ENCODE measurements at regions not wholly inside any gene's neighbourhood (a gene's known extent, or its start where the extent isn't known, plus 50 kb on each side); places are given as distances from the start of the nearest gene placed in this dataset.

DNA sequence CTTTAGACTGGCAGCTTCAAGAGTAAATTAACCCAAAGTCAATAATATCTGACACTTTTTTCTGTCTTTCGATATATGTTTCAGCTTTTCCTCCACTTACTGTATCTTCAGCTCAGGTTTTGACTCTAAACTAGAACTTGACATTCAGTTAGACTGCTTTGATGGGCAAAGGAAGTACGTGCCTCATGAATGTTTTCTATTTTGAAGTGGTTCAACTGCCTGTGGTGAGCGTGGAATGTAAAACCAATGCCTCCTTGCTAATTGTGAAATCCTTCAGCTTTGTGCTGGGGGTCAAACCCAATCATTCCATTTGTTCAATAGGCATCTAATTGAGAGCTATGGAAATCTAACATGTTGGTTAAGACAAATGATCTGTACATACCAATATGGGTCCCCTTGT is 857.0 kb upstream of the HTR2C start:
- TF ChIP-seq GLIS3 (CRISPR knock-in tag; IDR thresholded peaks at IDR 0.05), result no peak
- TF ChIP-seq RARB (CRISPR knock-in tag; IDR thresholded peaks at IDR 0.05), result no peak
- no peak for TF ChIP-seq TCF4 (CRISPR knock-in tag; IDR thresholded peaks at IDR 0.05; ENCODE audit: borderline replicate concordance)
- TF ChIP-seq ARNTL (CRISPR knock-in tag; IDR thresholded peaks at IDR 0.05; ENCODE audit: borderline replicate concordance, low read depth), result no peak
- no peak for TF ChIP-seq TOX (CRISPR knock-in tag; IDR thresholded peaks at IDR 0.05; ENCODE audit: borderline replicate concordance)
- TF ChIP-seq ZFP30 (CRISPR knock-in tag; IDR thresholded peaks at IDR 0.05), result no peak
- TF ChIP-seq ZNF70 (CRISPR knock-in tag; IDR thresholded peaks at IDR 0.05), result no peak
- TF ChIP-seq OSR1 (CRISPR knock-in tag; IDR thresholded peaks at IDR 0.05), result no peak
- no peak for TF ChIP-seq ESRRG (CRISPR knock-in tag; IDR thresholded peaks at IDR 0.05)
- TF ChIP-seq ISL1 (CRISPR knock-in tag; IDR thresholded peaks at IDR 0.05), result no peak
- TF ChIP-seq ZFP3 (CRISPR knock-in tag; IDR thresholded peaks at IDR 0.05), result no peak
- TF ChIP-seq BACH2 (CRISPR knock-in tag; IDR thresholded peaks at IDR 0.05; ENCODE audit: borderline replicate concordance), result no peak
- no peak for TF ChIP-seq PATZ1 (CRISPR knock-in tag; IDR thresholded peaks at IDR 0.05; ENCODE audit: borderline replicate concordance)
- no peak for TF ChIP-seq SNAI2 (CRISPR knock-in tag; IDR thresholded peaks at IDR 0.05)
- TF ChIP-seq PPARA (CRISPR knock-in tag; IDR thresholded peaks at IDR 0.05; ENCODE audit: borderline replicate concordance), result no peak
- TF ChIP-seq, protein P1, sequence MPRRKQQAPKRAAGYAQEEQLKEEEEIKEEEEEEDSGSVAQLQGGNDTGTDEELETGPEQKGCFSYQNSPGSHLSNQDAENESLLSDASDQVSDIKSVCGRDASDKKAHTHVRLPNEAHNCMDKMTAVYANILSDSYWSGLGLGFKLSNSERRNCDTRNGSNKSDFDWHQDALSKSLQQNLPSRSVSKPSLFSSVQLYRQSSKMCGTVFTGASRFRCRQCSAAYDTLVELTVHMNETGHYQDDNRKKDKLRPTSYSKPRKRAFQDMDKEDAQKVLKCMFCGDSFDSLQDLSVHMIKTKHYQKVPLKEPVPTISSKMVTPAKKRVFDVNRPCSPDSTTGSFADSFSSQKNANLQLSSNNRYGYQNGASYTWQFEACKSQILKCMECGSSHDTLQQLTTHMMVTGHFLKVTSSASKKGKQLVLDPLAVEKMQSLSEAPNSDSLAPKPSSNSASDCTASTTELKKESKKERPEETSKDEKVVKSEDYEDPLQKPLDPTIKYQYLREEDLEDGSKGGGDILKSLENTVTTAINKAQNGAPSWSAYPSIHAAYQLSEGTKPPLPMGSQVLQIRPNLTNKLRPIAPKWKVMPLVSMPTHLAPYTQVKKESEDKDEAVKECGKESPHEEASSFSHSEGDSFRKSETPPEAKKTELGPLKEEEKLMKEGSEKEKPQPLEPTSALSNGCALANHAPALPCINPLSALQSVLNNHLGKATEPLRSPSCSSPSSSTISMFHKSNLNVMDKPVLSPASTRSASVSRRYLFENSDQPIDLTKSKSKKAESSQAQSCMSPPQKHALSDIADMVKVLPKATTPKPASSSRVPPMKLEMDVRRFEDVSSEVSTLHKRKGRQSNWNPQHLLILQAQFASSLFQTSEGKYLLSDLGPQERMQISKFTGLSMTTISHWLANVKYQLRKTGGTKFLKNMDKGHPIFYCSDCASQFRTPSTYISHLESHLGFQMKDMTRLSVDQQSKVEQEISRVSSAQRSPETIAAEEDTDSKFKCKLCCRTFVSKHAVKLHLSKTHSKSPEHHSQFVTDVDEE (CRISPR knock-in tag; IDR thresholded peaks at IDR 0.05), result no peak
- TF ChIP-seq ZC3H10 (CRISPR knock-in tag; IDR thresholded peaks at IDR 0.05), result no peak
- TF ChIP-seq CSDC2 (CRISPR knock-in tag; IDR thresholded peaks at IDR 0.05), result no peak
- no peak for TF ChIP-seq ZNF565 (CRISPR knock-in tag; conservative IDR thresholded peaks at IDR 0.05; ENCODE audit: low read depth)
- no peak for ATAC-seq

DNA sequence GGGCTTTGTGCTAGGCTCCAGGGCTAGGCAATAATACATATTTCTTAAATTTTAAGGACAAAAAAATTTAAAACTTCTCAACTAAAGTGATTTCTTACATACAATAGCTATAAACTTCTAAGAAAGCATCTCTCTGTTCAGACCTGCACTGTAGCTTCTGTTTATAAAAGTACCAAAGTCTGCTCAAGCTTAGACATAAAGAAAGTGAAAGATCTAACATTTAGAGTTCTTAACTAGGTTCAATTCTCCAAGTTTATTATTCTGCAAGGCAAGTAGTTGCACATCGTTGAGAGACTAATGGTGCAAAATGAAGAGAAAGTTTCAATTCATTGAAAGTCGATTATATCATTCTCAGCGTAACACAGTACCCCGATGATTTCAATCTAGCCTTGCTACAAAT is 857.4 kb upstream of the HTR2C start:
- ATAC-seq, result no peak
- TF ChIP-seq CSDC2 (CRISPR knock-in tag; IDR thresholded peaks at IDR 0.05) (no peak), PATZ1 (CRISPR knock-in tag; IDR thresholded peaks at IDR 0.05; ENCODE audit: borderline replicate concordance) (no peak), BACH2 (CRISPR knock-in tag; IDR thresholded peaks at IDR 0.05; ENCODE audit: borderline replicate concordance) (no peak), SNAI2 (CRISPR knock-in tag; IDR thresholded peaks at IDR 0.05) (no peak), ZNF8 (CRISPR knock-in tag; IDR thresholded peaks at IDR 0.05) (no peak), GLIS3 (CRISPR knock-in tag; IDR thresholded peaks at IDR 0.05) (no peak), ISL1 (CRISPR knock-in tag; IDR thresholded peaks at IDR 0.05) (no peak), CSRNP3 (CRISPR knock-in tag; IDR thresholded peaks at IDR 0.05) (no peak), ARNTL (CRISPR knock-in tag; IDR thresholded peaks at IDR 0.05; ENCODE audit: borderline replicate concordance, low read depth) (no peak), TCF4 (CRISPR knock-in tag; IDR thresholded peaks at IDR 0.05; ENCODE audit: borderline replicate concordance) (no peak), ZFP3 (CRISPR knock-in tag; IDR thresholded peaks at IDR 0.05) (no peak), ZC3H10 (CRISPR knock-in tag; IDR thresholded peaks at IDR 0.05) (no peak), OSR1 (CRISPR knock-in tag; IDR thresholded peaks at IDR 0.05) (no peak), ZNF565 (CRISPR knock-in tag; conservative IDR thresholded peaks at IDR 0.05; ENCODE audit: low read depth) (no peak)
- TF ChIP-seq, protein P2, sequence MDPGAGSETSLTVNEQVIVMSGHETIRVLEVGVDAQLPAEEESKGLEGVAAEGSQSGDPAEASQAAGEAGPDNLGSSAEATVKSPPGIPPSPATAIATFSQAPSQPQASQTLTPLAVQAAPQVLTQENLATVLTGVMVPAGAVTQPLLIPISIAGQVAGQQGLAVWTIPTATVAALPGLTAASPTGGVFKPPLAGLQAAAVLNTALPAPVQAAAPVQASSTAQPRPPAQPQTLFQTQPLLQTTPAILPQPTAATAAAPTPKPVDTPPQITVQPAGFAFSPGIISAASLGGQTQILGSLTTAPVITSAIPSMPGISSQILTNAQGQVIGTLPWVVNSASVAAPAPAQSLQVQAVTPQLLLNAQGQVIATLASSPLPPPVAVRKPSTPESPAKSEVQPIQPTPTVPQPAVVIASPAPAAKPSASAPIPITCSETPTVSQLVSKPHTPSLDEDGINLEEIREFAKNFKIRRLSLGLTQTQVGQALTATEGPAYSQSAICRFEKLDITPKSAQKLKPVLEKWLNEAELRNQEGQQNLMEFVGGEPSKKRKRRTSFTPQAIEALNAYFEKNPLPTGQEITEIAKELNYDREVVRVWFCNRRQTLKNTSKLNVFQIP (CRISPR knock-in tag; IDR thresholded peaks at IDR 0.05; ENCODE audit: borderline replicate concordance, low read depth), result no peak
- TF ChIP-seq, protein P3, sequence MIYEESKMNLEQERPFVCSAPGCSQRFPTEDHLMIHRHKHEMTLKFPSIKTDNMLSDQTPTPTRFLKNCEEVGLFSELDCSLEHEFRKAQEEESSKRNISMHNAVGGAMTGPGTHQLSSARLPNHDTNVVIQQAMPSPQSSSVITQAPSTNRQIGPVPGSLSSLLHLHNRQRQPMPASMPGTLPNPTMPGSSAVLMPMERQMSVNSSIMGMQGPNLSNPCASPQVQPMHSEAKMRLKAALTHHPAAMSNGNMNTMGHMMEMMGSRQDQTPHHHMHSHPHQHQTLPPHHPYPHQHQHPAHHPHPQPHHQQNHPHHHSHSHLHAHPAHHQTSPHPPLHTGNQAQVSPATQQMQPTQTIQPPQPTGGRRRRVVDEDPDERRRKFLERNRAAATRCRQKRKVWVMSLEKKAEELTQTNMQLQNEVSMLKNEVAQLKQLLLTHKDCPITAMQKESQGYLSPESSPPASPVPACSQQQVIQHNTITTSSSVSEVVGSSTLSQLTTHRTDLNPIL (CRISPR knock-in tag; IDR thresholded peaks at IDR 0.05; ENCODE audit: low read depth), result no peak
- TF ChIP-seq, protein P1 (CRISPR knock-in tag; IDR thresholded peaks at IDR 0.05), result no peak

Measured in SK-N-SH treated with all-trans-retinoic acid at 6 μM for 48 hours (cell line).